GM13977 (cell line): ENCODE measurements at regions not wholly inside any gene's neighbourhood (a gene's known extent, or its start where the extent isn't known, plus 50 kb on each side); places are given as distances from the start of the nearest gene placed in this dataset.

Experiments
- DNase-seq: peaks from one replicate; pipeline ENCODE4 v3.0.0; 2012; ENCODE audit warnings: low spot score
- CTCF ChIP-seq: IDR thresholded peaks from 2 replicates; pipeline ENCODE4 v1.5.1; 2012; ENCODE audit warnings: mild to moderate bottlenecking, control low read depth; ENCODE audit not compliant: insufficient read depth; ENCODE audit errors: extremely low read depth, missing control alignments
- in situ Hi-C: fragments of 300-500 bp; cut with MboI; formaldehyde crosslinking; loops from one replicate; pipeline ENCODE4 v1.12.0; 2022; ENCODE audit warnings: low sequenced_read_pairs, low pct_unique_long_range_greater_than_20kb, mixed read lengths, inconsistent platforms; ENCODE audit not compliant: unreplicated experiment

GRCh38 chr7:80385508-80385907 is 126.4 kb downstream of the GNAT3 start:
- DNase-seq: no peak
- in situ Hi-C loops: loop anchor here (25.0 kb wide), 1 partner anchor 323 kb away; no protein-coding TSS in a partner anchor
- no peak for TF ChIP-seq CTCF

- in situ Hi-C loops: loop anchor here (25.0 kb wide), 1 partner anchor 319 kb away; no protein-coding TSS in a partner anchor
- no peak for TF ChIP-seq CTCF
- DNase-seq: no peak
Measured at GRCh38 chr7:80380957-80381356, 130.9 kb downstream of the GNAT3 start.

- in situ Hi-C loops: loop anchor here (25.0 kb wide), 1 partner anchor 317 kb away; no protein-coding TSS in a partner anchor
- TF ChIP-seq CTCF: no peak
- no peak for DNase-seq
Measured at GRCh38 chr7:80379034-80379982, 132.6 kb downstream of the GNAT3 start.

GRCh38 chr7:80374321-80374720 is 137.5 kb downstream of the GNAT3 start:
- in situ Hi-C loops: no loop called here
- DNase-seq: no peak
- TF ChIP-seq CTCF: no peak

- TF ChIP-seq CTCF: no peak
- in situ Hi-C loops: no loop called here
- no peak for DNase-seq
Measured at GRCh38 chr7:80373429-80374032, 138.3 kb downstream of the GNAT3 start.

- no peak for TF ChIP-seq CTCF
- DNase-seq: no peak
- in situ Hi-C loops: no loop called here
Measured at GRCh38 chr7:80372415-80372814, 139.4 kb downstream of the GNAT3 start.
